Stimulated activated naive CD8-positive, alpha-beta T cell treated with anti-CD3 and anti-CD28 coated beads, Interleukin-15, amount 100 ng/mL, for 72 hours (primary cell): ENCODE measurements at regions not wholly inside any gene's neighbourhood (a gene's known extent, or its start where the extent isn't known, plus 50 kb on each side); places are given as distances from the start of the nearest gene placed in this dataset.

Experiments
- ATAC-seq: fragments of 150-1000 bp; cut with Tn5 transposase; 2 replicates; pipeline ENCODE4 v1.10.0; 2021; ENCODE audit warnings: mild to moderate bottlenecking, moderate library complexity
- DNase-seq, 2 donors: peaks; one replicate each; pipeline ENCODE4 v3.0.0; 2021 to 2022
- H3K27ac Mint-ChIP-seq, 2 donors: one replicate each; pipeline ENCODE4 v1.8.0; 2022; ENCODE audit warnings: mild to moderate bottlenecking in 2 of 2, mixed read lengths in 2 of 2, moderate library complexity in 2 of 2
- H3K27me3 Mint-ChIP-seq: one replicate; pipeline ENCODE4 v1.8.0; 2022; ENCODE audit warnings: mixed read lengths
- H3K4me1 Mint-ChIP-seq: one replicate; pipeline ENCODE4 v1.8.0; 2022; ENCODE audit warnings: mild to moderate bottlenecking, mixed read lengths
- H3K4me3 Mint-ChIP-seq, 2 donors: one replicate each; pipeline ENCODE4 v1.8.0; 2022; ENCODE audit warnings: mild to moderate bottlenecking in 2 of 2, mixed read lengths in 2 of 2, moderate library complexity in 1 of 2
- H3K9me3 Mint-ChIP-seq, 2 donors: one replicate each; pipeline ENCODE4 v1.8.0; 2022; ENCODE audit warnings: mixed read lengths in 2 of 2

DNA sequence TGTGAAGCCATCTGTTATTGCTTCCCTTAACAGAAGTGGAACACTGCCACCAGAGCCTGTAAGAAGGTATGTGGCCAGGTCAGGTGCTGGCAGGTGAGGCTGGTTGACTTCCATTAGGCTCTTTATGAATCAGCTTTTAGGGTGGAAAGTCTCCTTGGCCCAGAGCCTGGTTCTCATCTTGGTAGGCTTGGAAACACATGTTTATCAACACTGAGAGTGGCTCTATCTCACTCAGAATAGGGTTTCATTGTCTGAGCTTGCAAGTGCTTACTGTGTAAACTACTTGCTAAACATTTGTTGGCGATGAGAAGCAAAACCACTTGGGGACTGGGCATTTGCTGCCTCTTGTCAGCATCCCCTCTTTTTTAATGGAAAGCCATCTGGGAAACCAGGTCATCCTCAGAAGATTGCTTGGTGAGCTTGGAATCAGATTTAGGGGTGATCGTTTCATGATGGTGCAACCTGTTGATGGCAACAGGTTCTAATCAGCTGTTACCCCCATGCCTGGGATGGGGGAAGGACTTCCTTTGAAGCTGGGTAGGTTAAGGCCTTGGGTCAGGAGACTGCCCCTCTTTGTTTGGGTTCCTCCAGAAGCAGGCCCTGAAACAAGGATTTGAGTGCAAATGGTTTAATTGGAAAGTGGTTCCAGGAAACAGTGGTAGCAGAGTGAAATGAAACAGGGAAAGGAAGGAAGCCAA is 75.0 kb upstream of the AMPD3 start:
- peaks cover 32% of the 10 kb centered on the region for H3K27me3 Mint-ChIP-seq
- H3K4me3 Mint-ChIP-seq: no peak overlapping the region
- ATAC-seq: no peak
- no peaks in the 10 kb centered on the region for H3K9me3 Mint-ChIP-seq
- H3K27ac Mint-ChIP-seq: no peak overlapping the region
- no peaks in the 10 kb centered on the region for H3K4me1 Mint-ChIP-seq
- no peak for DNase-seq

DNA sequence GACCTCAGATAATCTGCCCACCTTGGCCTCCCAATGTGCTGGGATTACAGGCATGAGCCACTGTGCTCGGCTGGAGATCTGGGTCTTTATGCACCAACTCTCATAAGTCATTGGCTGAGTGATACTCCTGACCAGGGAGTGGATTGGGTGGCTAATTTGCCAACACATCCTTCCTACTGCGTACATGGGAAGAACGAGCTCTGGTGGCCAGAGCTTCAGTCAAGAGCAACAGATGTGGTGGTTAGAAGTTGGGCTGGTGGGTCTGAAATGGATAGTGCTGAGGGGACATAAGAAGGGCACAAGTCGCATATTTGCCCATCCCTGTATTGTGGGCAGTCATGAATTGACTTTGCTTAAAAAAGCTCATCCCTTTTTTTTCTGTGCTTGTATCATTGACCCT is 74.1 kb upstream of the AMPD3 start:
- Mint-ChIP-seq H3K27me3 (peaks cover 32% of the 10 kb centered on the region), H3K4me3 (no peak overlapping the region), H3K27ac (no peak overlapping the region), H3K4me1 (no peaks in the 10 kb centered on the region), H3K9me3 (no peaks in the 10 kb centered on the region)
- DNase-seq (no peak), ATAC-seq (no peak)

DNA sequence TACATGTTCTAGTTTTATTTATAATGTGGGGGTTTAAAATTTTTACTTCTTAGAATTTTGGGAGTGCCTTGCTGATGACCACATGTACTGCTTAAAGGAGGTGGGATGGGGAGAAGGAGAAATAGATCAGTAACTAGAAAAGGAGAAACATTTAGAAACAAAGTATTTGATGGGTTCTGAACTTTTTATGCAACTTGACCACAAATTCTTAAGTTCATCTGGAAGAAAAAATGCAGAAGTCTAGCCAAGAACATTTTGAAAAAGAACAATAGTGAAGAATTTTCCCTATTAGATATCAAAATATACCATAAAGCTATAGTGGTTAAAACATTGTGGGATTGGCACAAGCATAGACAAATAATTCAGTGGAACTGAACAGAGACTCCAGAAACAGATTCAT is 73.3 kb upstream of the AMPD3 start:
- Mint-ChIP-seq H3K4me3 (no peak overlapping the region), H3K27me3 (peaks cover 32% of the 10 kb centered on the region), H3K4me1 (no peaks in the 10 kb centered on the region), H3K9me3 (no peaks in the 10 kb centered on the region), H3K27ac (no peak overlapping the region)
- DNase-seq (no peak), ATAC-seq (no peak)

DNA sequence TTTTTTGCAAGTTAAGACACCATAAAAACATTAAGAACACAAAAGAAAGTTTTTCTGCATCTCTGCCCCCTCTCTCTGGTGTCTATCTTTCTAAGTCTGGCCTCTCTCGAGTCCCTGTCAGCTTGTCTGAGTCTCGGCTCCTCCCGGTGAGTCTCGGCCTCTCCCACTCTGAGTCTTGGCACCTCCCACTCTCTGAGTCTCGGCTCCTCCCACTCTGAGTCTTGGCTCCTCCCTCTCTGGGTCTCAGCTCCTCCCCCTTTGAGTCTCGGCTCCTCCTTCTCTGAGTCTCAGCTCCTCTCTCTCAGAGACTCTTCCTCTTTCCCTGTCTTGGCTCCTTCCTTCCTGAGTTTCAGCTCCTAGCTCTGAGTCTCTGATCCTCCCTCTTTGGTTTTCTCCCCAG is 72.5 kb upstream of the AMPD3 start:
- no peak overlapping the region for H3K27ac Mint-ChIP-seq
- no peaks in the 10 kb centered on the region for H3K9me3 Mint-ChIP-seq
- H3K4me1 Mint-ChIP-seq: no peaks in the 10 kb centered on the region
- no peak for DNase-seq
- peaks cover 40% of the 10 kb centered on the region for H3K27me3 Mint-ChIP-seq
- H3K4me3 Mint-ChIP-seq: no peak overlapping the region
- ATAC-seq: no peak

DNA sequence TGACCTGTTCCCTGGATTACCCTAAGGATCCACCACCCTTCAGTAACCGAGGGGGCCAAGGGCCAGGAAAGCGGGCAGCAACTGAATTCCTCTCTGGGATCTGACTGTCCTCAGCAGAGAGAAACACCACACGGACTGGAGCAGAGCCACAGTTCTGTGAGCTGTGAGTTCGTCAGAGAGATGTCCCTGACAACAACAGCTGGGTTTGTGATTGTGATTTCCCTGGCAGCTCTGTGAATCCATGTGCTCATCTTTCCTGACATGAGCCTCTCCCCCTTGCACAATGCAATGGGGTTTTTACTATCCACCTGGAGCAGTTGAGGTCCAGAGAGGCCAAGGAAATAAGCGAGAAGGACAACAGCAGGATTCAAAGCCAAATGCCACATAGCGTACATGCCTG is 69.4 kb upstream of the AMPD3 start:
- Mint-ChIP-seq H3K4me1 (no peaks in the 10 kb centered on the region), H3K9me3 (no peaks in the 10 kb centered on the region), H3K27ac (no peak overlapping the region), H3K4me3 (no peak overlapping the region), H3K27me3 (peaks cover 47% of the 10 kb centered on the region)
- DNase-seq: no peak
- no peak for ATAC-seq

DNA sequence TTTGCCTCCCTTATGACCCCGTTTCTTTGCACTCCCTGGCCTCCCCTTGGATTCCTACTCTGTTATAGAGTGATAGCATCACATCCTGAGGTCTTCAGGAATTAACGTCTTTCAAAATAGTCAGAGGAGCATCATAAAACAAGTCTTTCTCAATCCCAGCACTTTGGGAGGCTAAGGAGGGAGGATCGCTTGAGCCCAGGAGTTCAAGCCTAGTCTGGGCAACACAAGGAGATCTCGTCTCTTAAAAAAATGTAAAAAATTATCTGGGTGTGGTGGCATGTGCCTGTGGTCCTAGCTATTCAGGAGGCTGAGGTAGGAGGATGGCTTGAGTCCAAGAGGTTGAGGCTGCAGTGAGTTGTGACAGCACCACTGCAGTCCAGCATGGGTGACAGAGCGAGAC is 68.7 kb upstream of the AMPD3 start:
- Mint-ChIP-seq H3K4me3 (no peak overlapping the region), H3K9me3 (no peaks in the 10 kb centered on the region), H3K4me1 (no peaks in the 10 kb centered on the region), H3K27ac (peak overlapping the region in 1 of 2 donors; percentile 15), H3K27me3 (peaks cover 48% of the 10 kb centered on the region)
- no peak for DNase-seq
- ATAC-seq: no peak

DNA sequence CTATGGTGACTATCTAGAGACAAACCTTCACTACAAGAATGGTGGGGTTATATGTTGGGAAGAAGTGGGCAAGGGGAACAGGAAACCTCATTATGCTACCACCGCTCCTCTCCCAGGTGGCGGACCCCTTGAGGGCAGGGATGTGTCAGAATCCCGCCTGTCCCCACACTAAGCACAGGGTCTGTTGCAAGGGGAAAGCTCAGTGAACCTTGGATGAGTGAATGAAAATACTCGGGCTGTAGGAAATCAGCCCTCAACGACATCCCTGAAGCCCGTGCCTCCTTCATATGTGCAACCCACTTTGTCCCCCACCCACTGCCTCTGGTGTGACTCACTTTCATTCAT is 68.2 kb upstream of the AMPD3 start:
- H3K4me3 Mint-ChIP-seq: no peak overlapping the region
- H3K27me3 Mint-ChIP-seq: peaks cover 48% of the 10 kb centered on the region
- no peak overlapping the region for H3K27ac Mint-ChIP-seq
- no peaks in the 10 kb centered on the region for H3K9me3 Mint-ChIP-seq
- no peak for DNase-seq
- no peaks in the 10 kb centered on the region for H3K4me1 Mint-ChIP-seq
- no peak for ATAC-seq

DNA sequence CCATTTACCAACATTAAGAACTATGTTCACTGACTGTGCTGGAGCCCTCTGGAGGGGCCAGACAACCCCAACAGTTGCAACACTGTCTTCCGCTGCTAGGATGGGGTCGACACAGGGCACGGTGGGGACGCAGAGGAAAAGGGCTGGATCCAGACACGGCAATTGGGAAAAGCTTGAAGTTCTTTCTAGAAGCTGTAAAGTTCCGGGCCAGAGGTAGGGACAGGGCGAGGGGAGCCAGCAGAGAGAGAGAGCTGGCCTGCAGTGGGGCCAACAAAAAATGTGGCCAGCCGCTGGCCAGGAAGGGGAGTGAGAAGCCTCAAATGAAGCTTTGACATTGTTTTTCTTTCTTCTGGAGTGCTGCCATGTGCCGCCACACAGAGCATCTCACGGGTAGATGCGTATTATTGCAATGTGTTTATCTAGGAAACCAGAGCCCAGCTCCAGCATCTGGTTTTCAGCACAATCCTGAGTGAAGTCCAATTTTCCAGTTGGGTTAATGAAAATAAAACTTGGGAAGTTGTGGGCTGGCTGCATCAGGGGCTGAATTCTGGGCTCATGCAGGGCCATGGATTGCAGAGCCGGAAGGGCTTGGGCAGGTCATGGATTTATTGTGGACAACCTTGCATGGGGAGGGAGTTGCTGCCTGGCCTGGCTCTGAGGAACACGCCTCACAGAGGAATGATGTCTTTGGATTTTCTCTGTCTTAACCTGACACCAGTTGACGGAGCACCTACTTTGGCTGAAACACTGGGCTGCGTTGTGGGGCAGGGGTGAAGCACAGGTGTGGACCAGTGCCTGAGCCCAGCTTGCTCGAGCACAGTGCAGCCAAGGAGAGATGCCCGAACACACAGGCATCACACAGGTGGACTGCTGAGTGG is 67.6 kb upstream of the AMPD3 start:
- DNase-seq (no peak), ATAC-seq (no peak)
- Mint-ChIP-seq H3K4me1 (no peaks in the 10 kb centered on the region), H3K27me3 (peaks cover 50% of the 10 kb centered on the region), H3K4me3 (no peak overlapping the region), H3K9me3 (no peaks in the 10 kb centered on the region), H3K27ac (no peak overlapping the region)

DNA sequence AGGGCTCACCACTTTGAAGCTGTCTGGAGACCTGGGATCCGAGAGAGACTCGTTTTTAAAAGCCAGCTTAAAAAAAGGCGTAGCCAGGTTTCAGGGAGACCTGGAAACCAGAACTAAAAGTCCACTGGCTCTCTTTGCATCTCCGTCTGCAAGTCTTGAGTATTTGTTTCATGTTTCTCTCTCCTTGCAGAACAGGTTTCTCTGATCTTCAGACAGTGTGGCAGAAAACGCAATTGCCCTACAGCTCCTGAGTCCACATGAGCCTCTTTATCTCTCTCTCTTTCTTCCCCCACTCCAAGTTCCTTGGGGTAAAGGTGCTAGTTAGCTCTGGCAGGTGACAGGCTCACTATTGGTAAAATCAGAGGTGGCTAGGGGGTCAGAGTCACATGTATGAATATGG is 67.0 kb upstream of the AMPD3 start:
- Mint-ChIP-seq H3K4me3 (no peak overlapping the region), H3K27me3 (peaks cover 50% of the 10 kb centered on the region), H3K9me3 (no peaks in the 10 kb centered on the region), H3K4me1 (no peaks in the 10 kb centered on the region), H3K27ac (no peak overlapping the region)
- DNase-seq (no peak), ATAC-seq (no peak)

DNA sequence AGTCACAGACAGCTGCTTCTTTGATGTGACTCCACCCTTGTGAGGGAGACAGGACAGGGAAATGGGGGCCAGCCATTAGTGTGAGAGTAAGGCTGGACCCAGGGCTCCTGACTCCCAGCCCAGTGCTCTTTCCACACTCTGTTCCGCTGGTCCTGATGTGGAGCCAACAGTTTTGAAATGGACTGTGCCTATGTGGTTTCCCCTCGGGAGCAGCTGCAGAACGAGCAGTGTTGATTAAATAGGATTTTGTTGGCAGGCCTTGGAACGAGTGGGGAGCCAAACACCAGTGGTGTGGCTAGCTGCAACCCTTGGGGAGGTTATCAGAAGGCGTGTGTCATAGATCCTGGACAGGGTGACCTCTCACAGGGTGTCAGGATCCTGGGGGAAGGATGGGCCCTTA is 66.5 kb upstream of the AMPD3 start:
- DNase-seq (no peak), ATAC-seq (no peak)
- Mint-ChIP-seq H3K27me3 (peaks cover 50% of the 10 kb centered on the region), H3K4me3 (no peak overlapping the region), H3K27ac (no peak overlapping the region), H3K9me3 (no peaks in the 10 kb centered on the region), H3K4me1 (no peaks in the 10 kb centered on the region)

DNA sequence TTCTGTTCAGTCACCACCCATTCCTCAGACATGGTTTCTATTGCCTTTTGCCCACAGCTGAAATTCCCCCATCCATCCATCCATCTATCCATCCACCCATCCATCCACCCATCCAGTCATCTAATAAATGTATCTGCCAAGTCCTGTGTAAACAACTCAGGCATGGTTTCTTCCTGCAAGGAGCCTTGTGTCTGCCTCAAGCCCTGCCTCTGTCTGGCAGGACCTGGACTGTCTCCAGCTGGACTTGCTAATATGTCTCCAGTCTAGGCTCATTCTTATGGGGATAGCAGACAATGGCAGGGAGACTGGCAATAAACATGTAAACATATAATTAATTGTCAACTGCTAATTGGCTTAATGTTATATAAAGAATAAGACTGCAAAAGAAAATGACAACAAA is 64.7 kb upstream of the AMPD3 start:
- no peak overlapping the region for H3K4me3 Mint-ChIP-seq
- H3K27me3 Mint-ChIP-seq: peaks cover 50% of the 10 kb centered on the region
- H3K4me1 Mint-ChIP-seq: no peaks in the 10 kb centered on the region
- H3K27ac Mint-ChIP-seq: no peak overlapping the region
- H3K9me3 Mint-ChIP-seq: no peaks in the 10 kb centered on the region
- no peak for ATAC-seq
- no peak for DNase-seq

DNA sequence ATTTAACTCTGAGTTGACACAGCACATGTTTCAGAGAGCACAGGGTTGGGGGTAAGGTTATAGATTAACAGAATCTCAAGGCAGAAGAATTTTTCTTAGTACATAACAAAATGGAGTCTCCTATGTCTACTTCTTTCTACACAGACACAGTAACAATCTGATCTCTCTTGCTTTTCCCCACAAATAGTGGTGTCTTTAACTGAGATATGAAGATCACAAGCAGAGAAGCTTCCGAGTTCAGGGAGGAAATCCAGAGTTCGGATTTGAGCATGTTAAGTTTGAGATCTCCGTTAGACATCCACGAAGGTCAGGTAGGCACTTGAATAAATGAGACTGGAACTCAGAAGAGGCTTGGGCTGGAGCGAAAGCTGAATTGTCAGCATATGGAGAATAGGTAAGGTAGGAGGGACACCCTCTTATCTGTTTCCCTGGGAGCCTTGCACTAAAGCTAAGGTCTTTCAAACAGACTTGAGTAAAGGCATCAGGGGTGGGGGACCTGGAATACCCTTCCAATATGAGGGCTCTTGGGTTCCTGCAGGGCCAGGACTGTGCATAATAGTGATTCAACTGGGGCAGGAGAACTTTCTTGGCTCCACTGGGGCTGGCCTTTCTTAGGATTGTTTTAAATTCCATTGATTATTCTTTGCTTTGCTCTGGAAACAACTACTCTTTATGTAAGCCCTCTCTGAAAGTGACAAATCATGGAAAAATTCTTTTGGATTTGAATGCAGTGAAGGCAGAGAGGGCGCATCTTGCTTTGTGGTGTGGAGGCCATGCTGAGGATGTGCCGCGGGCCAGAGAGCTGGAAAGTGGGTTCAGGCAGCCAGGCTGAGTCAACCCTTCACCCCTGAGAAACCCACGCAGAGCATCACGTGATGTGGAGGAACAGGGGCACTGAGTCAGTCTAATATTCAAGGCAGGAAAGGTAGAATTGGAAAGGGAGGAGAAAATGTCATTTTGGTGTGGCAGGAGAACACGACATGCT is 62.7 kb upstream of the AMPD3 start:
- DNase-seq: no peak
- H3K4me1 Mint-ChIP-seq: no peaks in the 10 kb centered on the region

DNA sequence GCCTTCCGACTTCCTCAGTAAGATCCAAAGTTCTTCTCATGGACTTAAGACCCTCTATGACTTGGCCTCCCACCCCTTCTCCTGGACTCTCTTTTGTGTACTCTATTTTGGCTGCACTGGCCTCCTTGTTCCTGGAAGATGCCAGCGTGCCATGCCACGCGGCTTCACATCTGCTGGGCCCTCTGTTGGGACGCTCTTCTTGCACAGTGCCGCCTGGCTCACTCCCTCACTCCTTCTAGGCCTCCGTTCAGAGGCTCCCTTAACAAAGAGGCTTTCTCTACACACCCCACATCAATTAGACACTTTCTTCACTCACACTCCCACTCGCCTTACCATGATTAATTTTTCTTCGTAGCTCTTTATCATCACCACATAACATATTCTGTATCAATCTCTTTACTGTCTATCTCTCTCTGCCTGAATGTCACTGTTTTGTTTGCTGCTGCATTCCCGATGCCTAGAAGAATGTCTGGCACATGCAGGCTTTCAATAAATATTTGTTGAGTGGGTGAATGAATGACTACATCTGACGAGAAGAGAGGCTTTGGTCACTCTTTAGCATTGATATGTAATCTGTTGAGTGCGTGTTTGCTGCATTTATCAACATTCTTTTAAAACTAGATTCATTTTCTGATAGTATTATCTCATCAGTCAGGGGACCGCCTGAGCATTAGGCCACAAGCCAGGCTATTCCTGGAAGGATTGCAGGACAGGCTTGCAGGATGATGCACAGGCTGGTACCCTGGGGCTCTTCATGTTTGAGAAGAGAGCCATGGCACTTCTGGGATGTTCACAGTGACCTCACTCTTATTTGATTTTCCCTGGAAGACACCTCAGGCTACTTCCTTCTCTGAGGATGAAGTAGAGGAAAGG is 60.6 kb upstream of the AMPD3 start:
- peaks cover 8% of the 10 kb centered on the region for H3K4me1 Mint-ChIP-seq
- no peak overlapping the region for H3K27ac Mint-ChIP-seq
- H3K27me3 Mint-ChIP-seq: peaks cover 44% of the 10 kb centered on the region
- DNase-seq (no peak), ATAC-seq (no peak)
- no peak overlapping the region for H3K4me3 Mint-ChIP-seq
- no peaks in the 10 kb centered on the region for H3K9me3 Mint-ChIP-seq

More for the DNA sequence above, 62.7 kb upstream of the AMPD3 start:
- H3K27ac Mint-ChIP-seq: no peak overlapping the region
- no peak overlapping the region for H3K4me3 Mint-ChIP-seq
- ATAC-seq: no peak
- H3K9me3 Mint-ChIP-seq: no peaks in the 10 kb centered on the region
- H3K27me3 Mint-ChIP-seq: peaks cover 42% of the 10 kb centered on the region

DNA sequence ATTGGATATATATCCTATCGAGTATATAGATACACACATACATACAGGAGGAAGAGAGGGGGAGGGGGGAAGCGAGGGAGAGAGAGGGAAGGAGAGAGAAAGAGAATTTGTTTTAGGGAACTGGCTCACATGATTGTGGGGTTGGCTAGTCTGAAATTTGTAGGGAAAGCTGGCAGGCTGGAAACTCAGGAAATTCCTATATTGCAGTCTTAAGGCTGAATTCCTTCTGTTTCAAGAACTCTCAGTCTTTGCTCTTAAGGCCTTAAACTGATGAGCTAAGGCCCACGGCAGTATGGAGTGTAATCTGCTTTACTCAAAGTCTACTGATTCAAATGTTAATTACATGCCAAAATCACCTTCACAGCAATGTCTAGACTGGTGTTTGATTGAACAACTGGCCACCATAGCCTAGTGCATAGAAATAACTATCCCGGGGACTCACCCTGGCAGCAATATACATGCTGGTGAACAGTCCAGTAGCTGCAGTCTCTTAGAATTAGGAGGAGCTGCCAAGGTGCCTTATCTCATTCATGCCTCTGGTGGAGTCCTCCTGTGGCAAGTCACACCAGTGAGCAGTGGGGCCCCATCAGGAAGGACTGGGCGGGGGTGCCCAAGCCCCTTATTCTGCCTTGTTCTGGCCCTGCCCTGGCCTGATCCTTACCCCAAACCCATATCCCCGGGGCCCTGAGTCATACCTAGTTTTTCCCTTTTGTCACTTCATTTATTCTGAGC is 59.7 kb upstream of the AMPD3 start:
- peaks cover 35% of the 10 kb centered on the region for H3K27me3 Mint-ChIP-seq
- peaks cover 8% of the 10 kb centered on the region for H3K4me1 Mint-ChIP-seq

More for the DNA sequence above, 59.7 kb upstream of the AMPD3 start:
- H3K4me3 Mint-ChIP-seq: no peak overlapping the region
- H3K27ac Mint-ChIP-seq: no peak overlapping the region
- H3K9me3 Mint-ChIP-seq: no peaks in the 10 kb centered on the region
- ATAC-seq (no peak), DNase-seq (no peak)
